Neuronal stem cell (in vitro differentiated cells): ENCODE measurements at regions not wholly inside any gene's neighbourhood (a gene's known extent, or its start where the extent isn't known, plus 50 kb on each side); places are given as distances from the start of the nearest gene placed in this dataset.
A peak's percentile ranks its signal among the peaks of the same experiment; 100 is the strongest.

ENCODE experiments used
- DNase-seq: peaks from one replicate; pipeline ENCODE4 v3.0.0-alpha.2; 2013; ENCODE audit warnings: low spot score
- H2AFZ ChIP-seq: one replicate; pipeline ENCODE4 v1.6.1; 2013; ENCODE audit warnings: mild to moderate bottlenecking, low read length, inconsistent platforms
- H2AK5ac ChIP-seq: 2 replicates; pipeline ENCODE4 v1.6.1; 2013; ENCODE audit warnings: low read depth, mild to moderate bottlenecking, inconsistent platforms, low read length, moderate library complexity, mixed read lengths
- H2BK120ac ChIP-seq: 2 replicates; pipeline ENCODE4 v1.6.1; 2013; ENCODE audit warnings: low read depth, mild to moderate bottlenecking, inconsistent platforms, low read length, moderate library complexity, mixed read lengths
- H2BK12ac ChIP-seq: one replicate; pipeline ENCODE4 v1.6.1; 2013; ENCODE audit warnings: low read length, inconsistent platforms
- H2BK15ac ChIP-seq: 2 replicates; pipeline ENCODE4 v1.6.1; 2013; ENCODE audit warnings: mild to moderate bottlenecking, low read length, inconsistent platforms, mixed read lengths
- H2BK5ac ChIP-seq: one replicate; pipeline ENCODE4 v1.6.1; 2013; ENCODE audit warnings: inconsistent platforms, mild to moderate bottlenecking, low read length, moderate library complexity
- H3K14ac ChIP-seq: one replicate; pipeline ENCODE4 v1.6.1; 2013; ENCODE audit warnings: low read length, inconsistent platforms
- H3K18ac ChIP-seq: 2 replicates; pipeline ENCODE4 v1.6.1; 2013; ENCODE audit warnings: low read length, inconsistent platforms
- H3K23ac ChIP-seq: 2 replicates; pipeline ENCODE4 v1.6.1; 2013; ENCODE audit warnings: low read depth, mild to moderate bottlenecking, mixed read lengths, low read length, inconsistent platforms; ENCODE audit not compliant: poor library complexity
- H3K27ac ChIP-seq: replicated peaks from 3 replicates; pipeline ENCODE4 v1.5.1; 2013; ENCODE audit warnings: low read length, inconsistent platforms
- H3K27me3 ChIP-seq, 3 experiments: 2 replicates each; pipeline ENCODE4 v1.6.1; 2013; ENCODE audit warnings: low read length in 3 of 3, mild to moderate bottlenecking in 2 of 3, inconsistent platforms in 1 of 3, low read depth in 1 of 3, mixed read lengths in 1 of 3, moderate library complexity in 1 of 3; ENCODE audit not compliant: control insufficient read depth in 3 of 3, insufficient read depth in 3 of 3
- H3K36me3 ChIP-seq, 2 donors: replicated peaks in 1 of 2; 2 replicates each; pipeline ENCODE4 v1.6.1; 2013; ENCODE audit warnings: low read length in 2 of 2; ENCODE audit not compliant: control insufficient read depth in 2 of 2, insufficient read depth in 2 of 2
- H3K4ac ChIP-seq: 2 replicates; pipeline ENCODE4 v1.6.1; 2013; ENCODE audit warnings: inconsistent platforms, mild to moderate bottlenecking, low read length, moderate library complexity
- H3K4me1 ChIP-seq, 2 donors: 1 replicate in 1 of 2; 2 replicates in 1 of 2; pipeline ENCODE4 v1.6.1; 2013; ENCODE audit warnings: low read length in 2 of 2, low read depth in 1 of 2; ENCODE audit not compliant: control insufficient read depth in 2 of 2, insufficient read depth in 1 of 2
- H3K4me2 ChIP-seq: one replicate; pipeline ENCODE4 v1.6.1; 2013; ENCODE audit warnings: mild to moderate bottlenecking, low read length, inconsistent platforms; ENCODE audit not compliant: insufficient read depth, poor library complexity, severe bottlenecking
- H3K4me3 ChIP-seq, 2 donors: 2 replicates each; pipeline ENCODE4 v1.5.1; 2013; ENCODE audit warnings: low read length in 2 of 2, mild to moderate bottlenecking in 2 of 2, inconsistent platforms in 1 of 2, moderate library complexity in 1 of 2
- H3K79me1 ChIP-seq: one replicate; pipeline ENCODE4 v1.6.1; 2013; ENCODE audit warnings: low read depth, mild to moderate bottlenecking, inconsistent platforms, low read length, moderate library complexity
- H3K9ac ChIP-seq: one replicate; pipeline ENCODE4 v1.6.1; 2013; ENCODE audit warnings: mild to moderate bottlenecking, low read depth, low read length, inconsistent platforms; ENCODE audit not compliant: poor library complexity
- H3K9me3 ChIP-seq, 2 donors: replicated peaks in 1 of 2; 2 replicates each; pipeline versions ENCODE3 to v1.6.1; 2013; ENCODE audit warnings: low read length in 2 of 2, mild to moderate bottlenecking in 2 of 2, inconsistent platforms in 1 of 2, low read depth in 1 of 2, mixed read lengths in 1 of 2, moderate library complexity in 1 of 2; ENCODE audit not compliant: control insufficient read depth in 2 of 2, insufficient read depth in 1 of 2
- H4K8ac ChIP-seq: one replicate; pipeline ENCODE4 v1.6.1; 2013; ENCODE audit warnings: low read depth, mild to moderate bottlenecking, inconsistent platforms, low read length, moderate library complexity
- H4K91ac ChIP-seq: one replicate; pipeline ENCODE4 v1.6.1; 2013; ENCODE audit warnings: low read length, low read depth, mild to moderate bottlenecking, inconsistent platforms; ENCODE audit not compliant: poor library complexity
- WGBS, 2 donors: extraction: QIAGEN DNeasy Blood & Tissue Kit; methylation state at CpG; one replicate each; pipeline ENCODE4 v1.1.7; 2013; ENCODE audit warnings: missing lambda C conversion rate in 2 of 2, mixed read lengths in 1 of 2; ENCODE audit not compliant: insufficient read length in 2 of 2, insufficient replicate concordance in 1 of 2; ENCODE audit errors: extremely low coverage in 2 of 2; 5-methylcytosine and 5-hydroxymethylcytosine counted together

DNA sequence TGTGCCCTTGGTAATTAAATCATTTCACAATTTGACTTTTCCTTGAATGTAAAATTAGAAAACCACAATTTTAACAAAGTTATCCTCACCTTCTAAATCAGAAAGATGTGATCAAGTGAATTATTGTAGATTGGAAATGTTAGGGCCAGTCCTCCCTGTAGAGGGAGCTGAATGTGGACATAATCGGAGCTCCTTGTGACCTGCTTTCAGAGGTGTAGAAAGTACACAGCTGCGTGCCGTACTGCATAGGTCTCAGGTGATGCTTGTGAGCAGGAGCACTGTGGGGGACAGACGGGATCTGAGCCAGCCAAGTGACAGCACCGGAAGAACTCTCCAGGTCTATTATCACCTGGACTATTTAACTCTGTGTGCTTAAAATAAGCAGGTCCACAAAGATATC is 338.0 kb downstream of the AASDHPPT start:
- H3K4ac ChIP-seq: no peak overlapping the region
- no peak overlapping the region for H3K23ac ChIP-seq
- H2BK12ac ChIP-seq: no peak overlapping the region
- H2AK5ac ChIP-seq: no peak overlapping the region
- H4K91ac ChIP-seq: no peak overlapping the region
- no peaks in the 10 kb centered on the region for H3K36me3 ChIP-seq
- H3K27ac ChIP-seq: no peak overlapping the region
- H3K4me3 ChIP-seq: no peak overlapping the region
- H3K27me3 ChIP-seq: no peaks in the 10 kb centered on the region
- H3K18ac ChIP-seq: no peak overlapping the region
- no peak overlapping the region for H4K8ac ChIP-seq
- DNase-seq: no peak
- H2BK120ac ChIP-seq: no peak overlapping the region
- no peak overlapping the region for H2BK15ac ChIP-seq
- peaks cover 0 to 5% of the 10 kb centered on the region in 2 donors for H3K4me1 ChIP-seq
- H3K14ac ChIP-seq: no peak overlapping the region
- H2AFZ ChIP-seq: no peak overlapping the region
- no peaks in the 10 kb centered on the region for H3K79me1 ChIP-seq
- WGBS, 2 donors: no CpG with 5 or more reads among the region's 5 CpGs
- no peaks in the 10 kb centered on the region for H3K9me3 ChIP-seq
- no peak overlapping the region for H3K4me2 ChIP-seq
- no peak overlapping the region for H3K9ac ChIP-seq
- no peak overlapping the region for H2BK5ac ChIP-seq

DNA sequence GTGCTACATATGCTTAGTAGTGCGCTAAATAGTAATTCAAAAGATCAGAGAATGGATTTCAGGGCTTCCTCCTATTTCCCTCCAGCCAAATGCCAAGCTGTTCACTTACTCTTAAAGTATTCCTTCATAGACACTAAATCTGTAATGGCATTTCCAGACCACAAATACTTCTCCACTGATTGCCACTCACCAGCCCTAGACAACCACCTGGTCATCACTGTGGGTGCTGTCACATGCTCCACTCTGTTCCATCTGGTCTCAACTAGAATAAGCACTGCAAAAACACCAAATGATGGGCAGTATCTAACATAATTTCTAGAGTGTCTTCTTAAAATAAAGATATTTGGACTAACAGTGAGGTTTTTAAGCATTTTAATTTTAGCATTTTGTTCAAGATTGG is 341.3 kb downstream of the AASDHPPT start:
- Histone ChIP-seq H3K36me3 (no peaks in the 10 kb centered on the region), H3K79me1 (no peaks in the 10 kb centered on the region), H3K4me1 (no peaks in the 10 kb centered on the region), H2AFZ (no peak overlapping the region), H3K14ac (no peak overlapping the region), H4K91ac (no peak overlapping the region), H3K4me2 (no peak overlapping the region), H2BK120ac (no peak overlapping the region), H3K4ac (no peak overlapping the region), H3K27ac (no peak overlapping the region), H3K18ac (no peak overlapping the region), H3K23ac (no peak overlapping the region), H3K4me3 (no peak overlapping the region), H2AK5ac (no peak overlapping the region), H2BK12ac (no peak overlapping the region), H3K9me3 (no peaks in the 10 kb centered on the region), H2BK15ac (no peak overlapping the region), H3K9ac (no peak overlapping the region), H2BK5ac (no peak overlapping the region), H4K8ac (no peak overlapping the region), H3K27me3 (no peaks in the 10 kb centered on the region)
- DNase-seq: no peak
- WGBS, 2 donors: no CpG with 5 or more reads among the region's 1 CpG

- H3K4me1 ChIP-seq: no peaks in the 10 kb centered on the region
- H3K23ac ChIP-seq: no peak overlapping the region
Measured at GRCh38 chr11:106420048-106420665, 342.7 kb downstream of the AASDHPPT start.

GRCh38 chr11:106420686-106421085 is 343.2 kb downstream of the AASDHPPT start:
- Histone ChIP-seq H4K91ac (no peak overlapping the region), H4K8ac (no peak overlapping the region), H3K18ac (no peak overlapping the region), H3K4me3 (no peak overlapping the region), H3K79me1 (no peaks in the 10 kb centered on the region), H3K27me3 (no peaks in the 10 kb centered on the region), H3K4me2 (no peak overlapping the region), H2AK5ac (no peak overlapping the region), H3K14ac (no peak overlapping the region), H3K27ac (no peak overlapping the region), H2BK5ac (no peak overlapping the region), H3K23ac (no peak overlapping the region), H3K9me3 (no peaks in the 10 kb centered on the region), H3K4ac (no peak overlapping the region), H3K9ac (no peak overlapping the region), H3K4me1 (no peaks in the 10 kb centered on the region), H2BK120ac (no peak overlapping the region), H2BK15ac (no peak overlapping the region), H3K36me3 (no peaks in the 10 kb centered on the region), H2BK12ac (no peak overlapping the region), H2AFZ (no peak overlapping the region)
- DNase-seq: no peak

More at GRCh38 chr11:106420048-106420665, 342.7 kb downstream of the AASDHPPT start:
- no peak overlapping the region for H2BK120ac ChIP-seq
- H4K91ac ChIP-seq: no peak overlapping the region
- no peak overlapping the region for H2BK5ac ChIP-seq
- no peak overlapping the region for H3K4me3 ChIP-seq
- no peak overlapping the region for H2BK12ac ChIP-seq
- H2AK5ac ChIP-seq: no peak overlapping the region
- H3K9me3 ChIP-seq: no peaks in the 10 kb centered on the region
- no peak for DNase-seq
- H3K4ac ChIP-seq: no peak overlapping the region
- no peak overlapping the region for H2BK15ac ChIP-seq
- H2AFZ ChIP-seq: peak overlapping the region; percentile 37
- no peak overlapping the region for H3K9ac ChIP-seq
- H3K18ac ChIP-seq: no peak overlapping the region
- no peaks in the 10 kb centered on the region for H3K79me1 ChIP-seq
- H3K27me3 ChIP-seq: no peaks in the 10 kb centered on the region
- H3K14ac ChIP-seq: no peak overlapping the region
- H3K36me3 ChIP-seq: no peaks in the 10 kb centered on the region
- H4K8ac ChIP-seq: no peak overlapping the region
- no CpG with 5 or more reads among the region's 2 CpGs for WGBS, 2 donors
- no peak overlapping the region for H3K27ac ChIP-seq
- H3K4me2 ChIP-seq: no peak overlapping the region
